HG03045 (cell line): ENCODE measurements at regions not wholly inside any gene's neighbourhood (a gene's known extent, or its start where the extent isn't known, plus 50 kb on each side); places are given as distances from the start of the nearest gene placed in this dataset.

Source experiments
- ATAC-seq: cut with Tn5 transposase; IDR thresholded peaks from one replicate; pipeline ENCODE4 v1.9.1; 2021; ENCODE audit warnings: mild to moderate bottlenecking, moderate library complexity; ENCODE audit not compliant: unreplicated experiment

GRCh38 chr5:117463881-117464570 is 889.4 kb upstream of the SEMA6A start:
- ATAC-seq = no peak

- ATAC-seq = no peak
Measured at GRCh38 chr5:117461966-117462365, 887.3 kb upstream of the SEMA6A start.

- no peak for ATAC-seq
Measured at GRCh38 chr5:117461403-117461802, 886.8 kb upstream of the SEMA6A start.

DNA sequence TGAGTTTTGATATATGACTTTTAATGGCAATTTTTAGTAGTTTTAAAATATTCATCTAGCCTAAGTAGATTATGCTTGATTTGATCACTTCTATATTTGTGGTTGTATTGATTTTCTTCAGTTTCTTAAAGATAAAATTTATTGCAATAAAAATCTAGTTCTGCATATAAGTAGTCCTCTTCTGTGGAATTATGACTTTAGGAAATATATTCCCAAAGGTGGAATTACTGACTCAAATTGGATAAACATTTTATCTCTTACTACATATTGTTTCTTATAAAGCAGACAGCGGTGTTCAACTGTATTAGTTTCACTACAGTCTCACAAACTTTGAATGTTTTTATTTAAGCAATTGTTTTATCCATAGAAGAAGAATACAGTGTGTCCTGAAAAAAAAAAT is 883.0 kb upstream of the SEMA6A start:
- no peak for ATAC-seq

DNA sequence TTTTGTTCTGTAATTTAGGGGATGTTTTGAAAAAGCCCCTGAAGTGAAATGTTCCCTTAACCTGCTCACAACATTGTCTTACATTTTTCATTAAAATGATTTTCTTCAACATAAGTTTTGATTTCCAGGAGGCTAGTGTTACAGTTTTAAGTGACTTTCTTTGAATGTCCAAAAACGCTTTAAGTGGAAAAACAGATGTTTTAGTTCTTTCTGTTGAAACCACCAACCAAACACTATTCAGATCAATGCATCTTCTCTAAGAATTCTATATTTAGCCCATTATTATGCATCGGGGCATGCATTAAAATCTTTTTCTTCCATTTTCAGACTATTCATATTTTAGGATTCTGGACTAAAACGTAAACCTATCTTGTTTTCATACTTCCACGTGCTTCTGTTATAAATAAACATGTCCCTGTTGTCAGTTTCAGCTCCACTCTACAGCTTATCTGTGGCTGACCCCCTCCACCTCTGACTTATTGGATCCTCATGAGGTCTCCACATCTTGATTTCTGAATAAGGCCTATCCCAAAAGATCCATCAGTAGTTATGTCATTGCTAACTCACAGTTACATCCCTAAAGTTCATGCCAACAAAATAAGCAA is 882.3 kb upstream of the SEMA6A start:
- no peak for ATAC-seq

DNA sequence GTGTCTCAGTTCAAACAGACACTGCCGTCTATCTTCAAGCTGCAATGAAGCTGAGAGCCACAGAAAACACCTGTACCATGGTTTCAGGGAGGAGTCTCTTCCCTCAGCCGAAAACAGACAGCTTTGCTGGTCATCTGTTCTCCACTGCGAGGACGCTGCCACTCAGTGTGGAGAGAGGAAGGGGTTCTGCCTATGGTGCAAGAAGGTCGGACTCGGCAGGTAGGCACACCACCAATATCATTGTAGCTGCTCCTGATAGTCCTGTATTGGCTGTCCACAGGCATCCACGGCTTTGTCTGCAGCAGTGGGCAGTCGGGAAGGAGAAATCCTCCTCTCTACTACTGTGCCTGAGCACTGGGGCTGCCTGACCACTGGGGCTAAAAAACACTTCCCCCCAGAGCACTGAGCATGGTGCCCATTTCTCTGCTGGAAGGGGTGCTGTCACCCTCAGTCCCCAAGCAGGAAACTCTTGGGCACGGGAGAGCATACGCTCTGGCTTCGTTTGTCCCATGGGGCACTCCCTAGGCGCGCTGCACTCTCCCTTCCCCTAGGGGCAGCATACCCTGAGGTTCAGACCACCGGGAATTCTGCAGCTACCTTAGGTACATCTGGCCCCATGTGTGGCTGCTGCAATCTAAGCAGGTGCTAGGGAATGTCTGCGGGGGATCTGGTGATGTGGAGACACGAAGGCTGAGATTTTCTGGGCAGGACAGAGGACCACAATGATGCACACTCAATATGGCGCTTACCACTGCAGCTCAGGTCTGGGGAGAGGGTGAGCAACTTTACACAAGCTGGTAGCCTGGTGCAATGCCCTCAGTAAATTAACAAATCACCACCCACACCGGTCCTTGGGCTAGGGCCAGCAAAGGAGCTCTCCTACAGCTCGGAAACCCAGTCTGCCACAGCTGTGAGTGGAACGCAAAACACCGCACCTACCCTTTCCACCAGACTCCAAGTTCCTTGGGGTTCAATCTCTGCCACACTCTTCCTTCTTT is 880.9 kb upstream of the SEMA6A start:
- peak; percentile 23 for ATAC-seq

GRCh38 chr5:117454716-117455212 is 880.1 kb upstream of the SEMA6A start:
- ATAC-seq = peak; percentile 90

DNA sequence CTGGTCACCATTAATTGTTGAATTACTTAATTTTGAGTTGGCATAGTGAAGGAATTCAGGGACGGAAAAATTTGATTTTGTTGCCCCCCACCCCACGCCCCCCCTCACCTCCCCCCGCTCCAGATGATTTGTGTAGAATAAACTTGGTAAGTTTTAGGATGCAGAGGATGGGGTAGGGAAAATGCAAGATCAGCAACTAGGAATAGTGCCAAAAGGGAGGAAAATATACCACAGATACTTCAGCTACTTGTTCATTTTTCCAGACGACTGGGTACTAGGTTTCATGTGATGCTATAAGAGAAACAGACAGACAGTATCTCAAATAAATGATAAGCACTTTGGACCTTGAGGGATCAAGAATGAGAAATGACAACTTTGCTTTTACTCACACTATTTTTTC is 862.2 kb upstream of the SEMA6A start:
- ATAC-seq = no peak

GRCh38 chr5:117435203-117435602 is 860.6 kb upstream of the SEMA6A start:
- ATAC-seq = no peak

DNA sequence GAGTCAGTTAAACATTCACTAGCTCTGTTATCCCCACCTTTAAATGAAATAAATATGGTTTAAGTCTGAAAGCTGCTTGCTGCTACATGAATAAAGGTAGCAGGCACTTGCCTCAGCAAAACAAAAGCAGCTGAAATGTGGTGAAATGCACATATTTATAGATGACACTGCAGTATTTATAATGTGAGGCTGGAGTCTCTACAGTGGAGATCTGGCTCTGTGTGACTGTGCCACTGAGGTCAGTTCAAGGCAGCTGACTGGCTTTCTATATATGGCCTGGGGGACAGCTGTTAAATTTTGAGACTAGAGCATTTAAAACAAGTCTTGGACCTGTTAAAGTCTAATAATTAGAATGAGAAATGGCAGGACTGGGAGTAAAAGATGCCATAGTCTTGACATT is 859.6 kb upstream of the SEMA6A start:
- no peak for ATAC-seq

- ATAC-seq = no peak
Measured at GRCh38 chr5:117433818-117434217, 859.2 kb upstream of the SEMA6A start.

GRCh38 chr5:117431091-117431490 is 856.5 kb upstream of the SEMA6A start:
- ATAC-seq = no peak

GRCh38 chr5:117425163-117425562 is 850.5 kb upstream of the SEMA6A start:
- no peak for ATAC-seq

DNA sequence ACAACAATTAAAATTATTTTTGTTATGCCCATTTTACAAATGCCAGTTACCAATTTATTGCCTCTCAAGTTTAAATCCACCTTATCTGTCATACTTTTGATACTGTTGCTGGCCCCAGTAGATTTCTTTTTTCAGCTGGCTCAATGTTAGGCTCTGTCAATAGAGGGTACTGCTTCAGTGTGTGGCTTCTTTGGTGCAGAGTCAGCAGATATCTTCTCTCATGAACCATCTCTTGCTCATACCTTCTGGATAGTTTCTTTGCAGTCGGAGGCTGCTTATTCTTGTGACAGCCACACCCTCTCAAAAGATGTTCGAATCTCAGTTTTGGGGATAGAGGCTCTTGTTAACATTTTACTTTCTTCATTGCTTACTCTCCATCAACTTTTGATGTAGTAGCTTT is 849.9 kb upstream of the SEMA6A start:
- no peak for ATAC-seq

- no peak for ATAC-seq
Measured at GRCh38 chr5:117417501-117417900, 842.9 kb upstream of the SEMA6A start.

- ATAC-seq = no peak
Measured at GRCh38 chr5:117414926-117415325, 840.3 kb upstream of the SEMA6A start.

- ATAC-seq = no peak
Measured at GRCh38 chr5:117411701-117412100, 837.1 kb upstream of the SEMA6A start.

DNA sequence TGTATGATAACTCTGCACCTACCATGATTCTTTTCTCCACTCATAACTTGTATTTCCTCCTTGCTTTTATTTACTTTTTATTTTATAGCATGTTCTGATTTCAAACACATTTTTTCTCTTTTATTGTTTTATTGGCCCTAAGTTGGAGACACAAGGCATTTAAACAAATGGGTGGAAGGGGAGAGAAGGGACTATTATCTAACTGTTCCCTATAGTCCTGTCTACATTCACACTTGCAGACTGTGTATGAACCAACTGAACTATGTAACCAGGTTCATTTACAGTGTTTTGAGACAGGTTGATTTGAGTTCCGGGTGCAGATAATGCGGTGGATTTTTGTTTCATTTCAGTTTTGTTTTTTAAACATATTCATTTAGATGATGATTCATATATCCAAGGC is 830.6 kb upstream of the SEMA6A start:
- no peak for ATAC-seq

GRCh38 chr5:117394506-117395157 is 820.0 kb upstream of the SEMA6A start:
- no peak for ATAC-seq

DNA sequence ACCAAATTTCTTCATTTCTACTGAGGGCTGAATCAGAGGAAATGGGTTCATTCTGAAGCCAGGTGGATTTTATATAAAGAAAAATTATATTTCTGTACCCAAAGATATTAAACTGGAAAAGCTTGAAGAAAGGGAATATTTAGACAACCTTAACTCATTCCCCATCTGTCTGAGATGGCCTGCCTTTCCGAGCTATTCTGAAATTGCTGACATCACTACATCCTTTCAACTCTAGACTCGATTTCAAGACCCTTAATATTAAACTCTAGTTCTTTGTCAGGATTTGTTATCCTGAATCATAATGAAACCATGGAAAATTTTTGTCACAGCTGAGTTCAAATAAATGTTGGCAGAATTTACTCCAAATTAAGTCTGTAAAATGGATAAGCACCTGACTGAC is 818.5 kb upstream of the SEMA6A start:
- no peak for ATAC-seq

DNA sequence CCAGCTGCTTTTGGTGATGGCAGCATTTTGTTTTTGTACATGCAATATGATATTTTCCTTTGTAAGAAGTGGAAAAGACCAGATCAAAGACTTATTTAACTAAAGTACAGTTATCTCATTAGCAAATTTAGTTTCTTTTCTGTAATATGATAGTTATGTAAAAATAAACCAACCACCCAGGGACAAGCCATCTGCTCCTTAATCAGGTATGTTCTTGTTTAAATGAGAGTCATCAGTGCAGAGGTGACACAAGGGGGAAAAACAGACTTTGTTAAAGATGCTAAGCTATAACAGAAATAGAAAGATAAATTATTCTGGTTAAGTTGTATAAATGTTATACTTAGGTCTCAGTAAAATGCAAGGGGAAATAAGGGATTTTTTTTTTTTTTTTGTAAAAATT is 805.7 kb upstream of the SEMA6A start:
- no peak for ATAC-seq
